ENCODE measurements at regions not wholly inside any gene's neighbourhood (a gene's known extent, or its start where the extent isn't known, plus 50 kb on each side); places are given as distances from the start of the nearest gene placed in this dataset.

GRCh38 chr13:21797736-21798135 lies 126.9 kb downstream of the FGF9 start:
- no peak for TF ChIP-seq CTCF (conservative IDR thresholded peaks at IDR 0.05; ENCODE audit: low read length)
- DNase-seq (ENCODE audit: low read depth), result no peak
- no peak overlapping the region for H3K4me3 ChIP-seq (ENCODE audit: low read length)

DNA sequence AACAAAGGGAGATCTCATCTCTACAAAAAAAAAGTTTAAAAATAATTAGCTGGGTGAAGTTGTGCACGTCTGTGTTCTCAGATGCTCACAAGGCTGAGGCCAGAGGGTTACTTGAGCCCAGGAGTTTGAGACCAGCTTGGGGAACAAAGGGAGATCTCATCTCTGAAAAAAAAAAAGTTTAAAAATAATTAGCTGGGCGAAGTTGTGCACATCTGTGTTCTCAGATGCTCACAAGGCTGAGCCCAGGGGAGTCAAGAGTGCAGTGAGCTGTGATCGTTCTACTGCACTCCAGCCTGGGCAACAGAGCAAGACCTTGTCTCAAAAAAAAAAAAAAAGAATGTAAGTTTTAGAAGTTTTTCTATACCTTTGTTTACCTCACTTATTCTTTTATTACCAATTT lies 127.3 kb downstream of the FGF9 start:
- TF ChIP-seq CTCF (conservative IDR thresholded peaks at IDR 0.05; ENCODE audit: low read length), result no peak
- no peak for DNase-seq (ENCODE audit: low read depth)
- H3K4me3 ChIP-seq (ENCODE audit: low read length), result no peak overlapping the region

DNA sequence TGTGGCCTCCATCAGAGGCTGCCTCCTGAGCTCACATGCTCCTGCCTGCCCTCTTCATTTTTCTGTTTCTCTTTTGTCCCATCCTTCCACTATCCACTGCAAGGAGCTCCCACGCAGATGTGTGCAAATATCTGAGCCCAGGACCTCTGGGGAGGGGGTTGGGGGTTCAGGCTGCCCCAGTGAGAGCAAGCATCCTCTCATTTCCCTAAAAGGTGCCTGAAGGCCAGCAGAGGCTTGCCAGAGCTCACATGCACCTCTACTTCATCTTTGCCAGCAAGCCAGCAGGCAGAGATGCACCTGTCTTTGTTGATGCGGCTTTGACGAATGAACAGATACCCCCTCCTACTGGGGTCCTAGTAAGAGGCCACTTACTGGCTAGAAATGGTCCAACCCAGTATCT lies 128.8 kb downstream of the FGF9 start:
- TF ChIP-seq CTCF (conservative IDR thresholded peaks at IDR 0.05; ENCODE audit: low read length), result no peak
- DNase-seq (ENCODE audit: low read depth), result no peak
- H3K4me3 ChIP-seq (ENCODE audit: low read length), result no peak overlapping the region

DNA sequence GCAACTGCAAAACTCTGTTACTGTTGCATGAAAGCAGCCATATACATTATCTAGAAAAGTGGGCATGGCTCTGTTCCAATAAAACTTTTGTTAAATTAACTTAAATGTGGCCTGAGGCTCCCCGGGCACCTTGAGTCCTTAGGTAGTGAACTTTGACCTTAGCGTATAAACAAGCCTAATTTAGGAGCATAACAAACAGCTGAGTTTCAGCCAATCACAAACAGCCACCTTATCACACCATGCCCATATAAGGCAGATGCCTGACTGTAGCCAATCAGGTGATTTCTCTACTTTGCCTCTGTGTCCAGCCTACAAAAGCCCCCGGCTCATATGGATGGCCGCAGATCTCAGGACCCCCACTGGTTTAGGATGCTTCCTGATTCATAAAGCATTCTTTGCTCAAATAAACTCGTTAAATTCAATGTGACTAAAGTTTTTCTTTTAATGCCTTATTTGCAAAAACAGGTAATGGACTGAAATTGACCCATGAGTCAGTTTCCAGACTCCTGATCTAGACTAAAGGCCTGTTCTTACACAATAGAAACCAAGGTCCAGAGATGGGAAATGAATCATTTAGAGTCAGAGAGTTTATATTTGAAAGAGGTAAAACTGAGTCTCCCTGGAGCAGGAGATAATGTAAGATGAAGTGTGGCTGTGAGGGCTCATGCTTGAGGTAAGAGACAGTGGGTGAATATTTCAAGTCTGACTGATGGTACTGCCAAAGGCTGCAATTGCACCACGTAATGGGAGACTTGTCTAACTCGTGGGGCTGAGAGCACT lies 130.2 kb downstream of the FGF9 start:
- TF ChIP-seq CTCF (conservative IDR thresholded peaks at IDR 0.05; ENCODE audit: low read length), result no peak
- DNase-seq (ENCODE audit: low read depth), result no peak
- no peak overlapping the region for H3K4me3 ChIP-seq (ENCODE audit: low read length)

GRCh38 chr13:21805733-21806132 lies 134.9 kb downstream of the FGF9 start:
- no peak for DNase-seq (ENCODE audit: low read depth)
- no peak overlapping the region for H3K4me3 ChIP-seq (ENCODE audit: low read length)
- no peak for TF ChIP-seq CTCF (conservative IDR thresholded peaks at IDR 0.05; ENCODE audit: low read length)

DNA sequence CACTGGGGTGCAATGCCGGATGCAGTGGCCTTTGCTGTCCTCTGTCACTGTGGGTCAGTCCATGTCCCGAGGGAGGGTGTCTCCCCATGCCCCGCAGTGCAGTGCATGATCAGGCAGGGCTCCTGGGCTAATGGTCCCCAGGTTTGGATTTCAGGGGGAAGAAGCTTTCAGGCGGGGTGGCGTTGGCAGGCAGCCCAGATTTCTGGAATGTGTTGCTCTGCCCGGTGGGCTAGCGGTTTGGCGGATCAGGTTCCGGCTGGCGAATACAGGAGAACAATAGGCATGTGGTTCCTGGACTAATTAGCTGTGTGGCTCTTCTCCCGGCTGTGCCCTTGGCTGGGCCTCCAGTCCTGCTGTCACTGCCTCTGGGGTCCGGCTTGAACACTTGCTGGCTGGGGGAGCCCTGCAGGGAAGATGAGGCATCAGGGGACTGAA lies 141.3 kb downstream of the FGF9 start:
- TF ChIP-seq CTCF (conservative IDR thresholded peaks at IDR 0.05; ENCODE audit: low read length), result no peak
- DNase-seq (ENCODE audit: low read depth), result no peak
- H3K4me3 ChIP-seq (ENCODE audit: low read length), result no peak overlapping the region

DNA sequence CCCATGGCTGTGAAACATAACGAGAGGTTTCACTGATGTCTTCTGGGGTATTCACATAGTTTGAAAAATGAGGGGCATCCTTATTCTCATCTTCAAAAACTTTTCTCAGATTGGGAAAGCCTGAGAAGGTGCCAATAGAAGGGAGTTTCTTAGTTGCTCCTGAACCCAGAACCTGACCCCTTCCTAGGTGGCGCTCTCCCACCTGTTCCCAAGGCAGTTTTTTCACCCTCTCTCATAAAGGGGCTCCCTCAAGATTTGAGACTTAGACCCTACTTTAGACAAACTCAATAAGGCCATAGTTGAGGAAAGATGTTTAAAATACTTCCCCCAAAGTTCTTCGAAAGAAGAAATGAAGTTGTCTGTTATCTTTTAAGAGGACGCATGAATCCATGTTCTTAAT lies 142.2 kb downstream of the FGF9 start:
- no peak for DNase-seq (ENCODE audit: low read depth)
- TF ChIP-seq CTCF (conservative IDR thresholded peaks at IDR 0.05; ENCODE audit: low read length), result no peak
- no peak overlapping the region for H3K4me3 ChIP-seq (ENCODE audit: low read length)

Measured in AG10803 (cell line).